Hepatic stellate cell (primary cell): ENCODE measurements at regions not wholly inside any gene's neighbourhood (a gene's known extent, or its start where the extent isn't known, plus 50 kb on each side); places are given as distances from the start of the nearest gene placed in this dataset.
A peak's percentile ranks its signal among the peaks of the same experiment; 100 is the strongest.

Source experiments
- DNase-seq: peaks from one replicate; pipeline ENCODE4 v3.0.0; 2011; ENCODE audit warnings: low spot score

GRCh38 chr5:8322484-8322883 is 453.5 kb downstream of the MTRR start:
- no peak for DNase-seq

DNA sequence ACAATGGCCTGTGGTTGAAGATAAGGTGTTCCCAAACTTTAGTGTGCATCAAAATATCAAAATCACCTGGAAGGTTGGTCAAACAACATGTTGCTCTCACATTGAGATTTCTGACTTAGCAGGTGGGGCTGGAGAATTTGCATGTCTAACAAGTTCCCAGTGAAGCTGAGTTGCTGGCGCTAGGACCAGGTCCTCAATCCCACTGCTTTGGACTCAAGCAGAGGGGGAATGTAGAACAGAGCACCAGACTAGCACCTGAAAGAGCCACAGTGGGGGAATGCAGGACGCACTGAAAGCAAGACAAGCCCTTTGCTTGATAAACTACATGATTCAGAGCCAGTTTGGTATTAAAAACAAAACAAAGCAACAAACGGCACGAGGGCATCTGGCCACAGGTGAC is 458.1 kb downstream of the MTRR start:
- DNase-seq: no peak

DNA sequence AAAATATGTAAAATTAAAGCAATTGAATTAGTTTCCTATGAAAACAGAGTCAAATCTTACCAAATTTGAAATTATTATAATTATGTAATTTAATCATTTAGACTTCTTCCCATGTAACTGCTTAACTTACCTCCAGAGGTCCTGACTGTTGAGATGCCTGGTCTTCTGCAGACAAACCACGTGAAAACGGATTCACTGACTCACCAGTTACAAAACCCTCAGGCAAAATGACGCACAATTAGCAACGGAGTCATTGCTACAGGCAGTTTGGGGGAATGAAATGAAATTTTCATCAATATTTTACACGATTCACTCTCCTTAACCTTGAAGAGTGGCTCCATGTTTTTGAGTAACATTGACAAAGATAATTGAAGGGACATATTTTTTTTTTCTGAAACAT is 460.8 kb downstream of the MTRR start:
- no peak for DNase-seq

- no peak for DNase-seq
Measured at GRCh38 chr5:8332666-8333445, 463.9 kb downstream of the MTRR start.

DNA sequence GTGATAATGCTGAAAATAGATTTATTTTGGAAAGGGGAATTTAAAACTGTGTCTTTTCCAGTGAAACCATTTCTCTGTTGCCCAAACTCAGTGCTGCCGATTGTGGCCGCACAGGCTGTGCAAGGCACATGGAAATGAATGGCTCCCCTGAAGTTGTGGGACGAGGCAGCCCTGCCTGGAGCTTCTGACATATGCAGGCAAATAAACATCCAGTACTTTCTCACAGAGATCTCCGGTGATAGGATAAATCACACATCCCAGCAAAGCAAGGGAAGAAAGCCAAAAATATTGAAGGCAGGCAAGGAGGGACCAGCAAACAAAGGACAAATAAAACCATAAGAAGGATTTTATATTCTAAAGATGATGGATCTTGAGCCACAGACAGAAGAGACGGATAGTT is 464.5 kb downstream of the MTRR start:
- DNase-seq: no peak

DNA sequence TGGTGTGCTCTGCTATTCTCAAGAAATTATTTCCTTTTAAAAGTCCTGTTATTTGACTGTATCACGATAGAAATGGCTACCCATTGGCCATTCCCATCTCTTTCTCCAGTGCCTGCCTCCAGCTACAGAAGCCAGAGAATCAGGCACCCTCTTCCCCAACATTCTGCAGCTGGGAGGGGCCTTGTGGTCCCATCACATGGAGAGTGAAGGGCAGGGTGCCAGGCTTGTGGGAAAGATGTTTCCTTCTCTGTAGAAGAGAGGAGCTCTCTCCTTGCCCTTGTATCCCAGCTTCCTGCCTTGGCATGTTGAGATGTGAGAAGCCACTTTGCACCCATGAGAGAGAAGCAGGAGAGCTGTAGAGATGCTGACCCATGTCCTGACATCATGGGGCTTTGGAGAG is 465.0 kb downstream of the MTRR start:
- DNase-seq: no peak

DNA sequence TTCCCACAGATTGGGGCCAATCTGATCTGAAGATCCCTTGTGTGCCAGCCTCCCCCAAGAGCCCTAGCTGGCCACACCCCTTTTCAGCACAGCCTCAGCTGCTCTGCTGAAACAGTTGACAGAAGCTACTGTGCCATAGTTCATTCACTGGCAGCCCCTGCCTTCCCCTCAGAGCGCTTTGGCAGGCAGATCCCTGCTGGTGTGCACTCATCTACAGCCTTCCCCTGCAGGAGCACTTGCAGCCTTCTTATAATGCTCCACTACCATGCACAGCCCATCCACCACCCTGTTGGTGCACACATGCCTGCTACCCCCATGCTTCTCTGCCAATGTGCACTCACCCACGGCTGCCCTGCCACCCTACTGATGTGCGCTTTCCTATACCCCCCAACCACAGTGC is 471.3 kb downstream of the MTRR start:
- no peak for DNase-seq

DNA sequence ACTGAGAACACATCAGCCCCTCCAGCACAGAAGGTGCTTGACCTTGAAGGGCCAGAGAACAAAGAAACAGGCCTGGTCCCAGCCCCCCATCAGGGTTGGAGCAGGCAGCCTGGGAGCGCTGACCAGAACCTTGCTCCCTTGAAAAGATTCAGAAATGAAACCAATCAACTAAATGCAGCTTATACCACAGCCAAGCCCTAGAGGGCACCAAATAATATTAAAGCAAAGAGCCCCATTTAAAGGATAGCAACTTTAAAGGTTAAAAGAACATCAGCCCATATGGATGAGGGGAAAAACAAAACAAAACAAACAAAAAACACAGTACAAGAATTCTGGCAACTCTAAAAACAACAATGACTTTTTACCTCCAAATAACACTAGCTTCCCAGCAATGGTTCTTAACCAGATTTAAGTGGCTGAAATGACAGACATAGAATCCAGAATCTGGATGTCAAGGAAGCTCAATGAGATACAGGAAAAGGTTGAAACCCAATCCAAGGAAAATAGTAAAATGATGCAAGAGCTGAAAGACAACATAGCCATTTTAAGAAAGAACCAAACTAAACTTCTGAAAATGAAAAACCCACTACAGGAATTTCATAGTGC is 471.9 kb downstream of the MTRR start:
- DNase-seq: peak; percentile 11

DNA sequence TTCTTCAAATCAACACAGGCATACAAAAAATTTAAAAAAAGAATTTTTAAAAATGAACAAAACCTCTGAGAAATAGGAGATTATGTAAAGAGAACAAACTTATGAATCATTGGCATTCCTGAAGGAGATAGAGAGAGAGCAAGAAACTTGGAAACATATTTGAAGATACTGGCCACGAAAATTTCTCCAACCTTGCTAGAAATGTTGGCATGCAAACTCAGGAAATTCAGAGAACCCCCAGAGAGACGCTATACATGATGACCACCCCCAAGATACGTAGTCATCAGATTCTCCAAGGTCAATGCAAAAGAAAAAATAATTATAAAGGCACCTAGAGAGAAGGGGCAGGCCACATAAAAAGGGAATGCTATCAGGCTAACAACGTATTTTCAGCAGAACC is 472.5 kb downstream of the MTRR start:
- DNase-seq: no peak

DNA sequence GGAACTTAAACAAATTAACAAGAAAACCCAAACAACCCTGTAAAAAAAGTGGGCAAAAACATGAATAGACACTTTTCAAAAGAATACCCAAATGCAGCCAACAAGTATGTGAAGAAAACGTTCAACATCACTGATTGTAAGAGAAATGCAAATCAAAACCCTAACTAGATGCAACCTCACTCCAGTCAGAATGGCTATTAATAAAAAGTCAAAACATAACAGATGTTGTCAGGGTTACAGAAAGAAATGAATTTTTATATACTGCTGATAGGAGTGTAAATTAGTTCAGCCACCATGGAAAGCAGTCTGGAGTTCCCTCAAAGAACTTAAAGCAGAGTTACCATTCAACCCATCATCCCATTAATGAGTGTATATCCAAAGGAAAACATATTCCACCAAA is 479.0 kb downstream of the MTRR start:
- DNase-seq: no peak

DNA sequence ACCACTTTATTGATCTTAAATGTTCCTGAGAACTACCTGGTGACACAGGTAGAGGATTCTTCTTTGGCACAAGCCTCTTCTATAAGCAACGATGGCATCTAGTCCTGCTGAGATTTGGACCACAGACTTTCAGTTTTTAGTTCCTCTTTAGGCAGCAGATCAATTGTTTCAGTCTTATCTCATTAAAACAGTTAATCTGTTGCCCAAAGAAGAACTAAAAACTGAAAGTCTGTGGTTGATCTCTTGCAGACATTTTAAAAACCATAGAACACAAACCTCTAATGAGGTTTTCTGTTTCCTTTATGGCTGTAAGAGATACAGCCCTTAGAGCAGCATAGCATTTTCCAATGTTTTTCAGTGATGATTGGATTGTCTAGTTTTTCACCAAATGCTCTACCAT is 480.9 kb downstream of the MTRR start:
- no peak for DNase-seq

GRCh38 chr5:8350644-8351339 is 481.8 kb downstream of the MTRR start:
- DNase-seq: no peak

DNA sequence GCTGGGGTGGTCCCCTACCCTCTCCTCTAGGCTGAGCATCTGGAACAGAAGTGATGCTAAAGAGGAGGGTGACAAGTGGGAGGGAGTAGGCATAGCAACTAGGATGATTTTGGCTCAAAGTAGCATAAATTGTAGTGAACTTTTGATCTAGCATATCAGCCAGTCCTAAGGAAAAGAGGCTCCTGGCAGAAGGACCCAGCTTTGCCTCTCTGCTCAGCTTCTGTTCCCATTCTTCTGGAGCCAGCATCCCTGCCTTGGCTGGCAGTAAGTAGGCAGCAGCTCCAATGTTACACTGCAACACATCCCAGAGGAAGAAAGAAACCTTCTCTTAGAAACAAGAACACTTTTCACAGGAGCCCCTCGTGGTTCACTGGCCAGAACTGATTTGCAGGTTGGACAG is 487.0 kb downstream of the MTRR start:
- no peak for DNase-seq

GRCh38 chr5:8360012-8360411 is 491.1 kb downstream of the MTRR start:
- no peak for DNase-seq

DNA sequence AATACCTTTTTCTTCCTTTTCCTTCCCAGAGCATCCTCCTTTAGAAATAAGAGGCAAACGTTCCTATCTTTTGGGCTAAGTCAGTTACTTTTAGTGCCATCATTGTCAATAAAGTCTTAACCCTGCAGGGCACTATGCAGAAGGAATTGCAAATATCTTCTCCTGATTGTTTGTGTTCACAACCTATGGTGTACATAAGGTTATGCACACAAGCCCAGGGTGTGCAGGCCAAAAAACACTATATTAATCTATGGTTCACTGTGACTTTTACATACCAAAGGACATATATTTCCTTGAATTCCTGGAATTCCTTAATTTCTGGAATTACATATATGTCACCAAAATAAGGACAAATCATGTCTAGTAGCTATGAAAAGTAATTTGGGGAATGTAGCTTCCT is 493.5 kb downstream of the MTRR start:
- no peak for DNase-seq

DNA sequence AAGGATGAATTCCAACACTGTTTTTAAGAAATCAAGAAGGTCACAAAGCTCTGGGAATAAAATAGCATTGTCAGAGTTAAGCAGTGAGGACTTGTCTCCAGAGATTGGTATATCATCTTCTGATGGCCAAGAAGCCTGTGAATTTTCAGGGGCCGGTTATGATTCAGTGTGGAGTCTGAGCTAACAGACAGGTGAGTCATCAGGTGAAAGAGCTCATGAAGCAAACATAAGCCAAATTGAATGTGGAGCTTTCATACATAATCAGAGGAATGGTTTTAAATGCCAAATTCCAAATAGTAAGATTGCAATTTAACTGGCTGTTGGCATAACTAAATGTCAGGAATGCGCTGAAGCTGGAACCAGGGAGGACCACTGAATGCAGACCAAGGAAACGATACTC is 494.2 kb downstream of the MTRR start:
- DNase-seq: no peak

- no peak for DNase-seq
Measured at GRCh38 chr5:8366266-8366665, 497.3 kb downstream of the MTRR start.

DNA sequence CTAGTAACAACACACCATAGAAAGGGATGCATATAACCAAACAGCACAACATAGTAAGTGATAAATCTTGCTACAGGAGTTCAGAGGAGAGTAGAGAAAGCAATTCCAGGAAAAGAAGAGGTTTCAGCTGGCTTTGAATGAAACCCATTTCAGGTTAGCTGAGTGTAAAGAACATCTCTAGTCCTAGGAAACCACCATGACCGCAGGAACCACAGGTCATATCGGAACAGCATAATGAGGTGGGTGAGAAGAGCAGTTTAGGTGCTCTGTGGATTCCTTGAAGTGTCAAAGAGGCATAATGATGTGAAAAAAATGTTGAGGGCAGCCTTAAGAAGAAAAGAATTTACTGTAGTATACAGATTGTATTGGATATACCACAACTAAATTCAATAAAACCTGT is 507.5 kb downstream of the MTRR start:
- DNase-seq: no peak

DNA sequence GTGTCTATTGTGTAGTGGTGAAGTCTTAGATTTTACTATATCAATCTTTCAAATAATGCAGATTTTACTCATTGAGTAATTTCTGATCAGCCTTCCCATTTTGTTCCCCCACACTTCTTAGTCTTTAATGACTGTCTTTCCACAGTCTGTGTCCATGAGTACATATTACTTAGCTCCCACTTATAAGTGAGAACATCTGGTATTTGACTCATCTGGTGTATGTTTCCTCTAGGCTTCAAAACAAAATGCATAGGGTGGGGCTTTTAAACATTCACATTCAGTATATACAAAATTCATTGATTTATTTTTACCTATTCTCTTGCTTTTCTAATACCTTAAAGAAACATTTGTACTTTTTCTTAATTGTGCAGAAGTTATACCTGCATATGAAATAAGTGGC is 513.0 kb downstream of the MTRR start:
- no peak for DNase-seq

DNA sequence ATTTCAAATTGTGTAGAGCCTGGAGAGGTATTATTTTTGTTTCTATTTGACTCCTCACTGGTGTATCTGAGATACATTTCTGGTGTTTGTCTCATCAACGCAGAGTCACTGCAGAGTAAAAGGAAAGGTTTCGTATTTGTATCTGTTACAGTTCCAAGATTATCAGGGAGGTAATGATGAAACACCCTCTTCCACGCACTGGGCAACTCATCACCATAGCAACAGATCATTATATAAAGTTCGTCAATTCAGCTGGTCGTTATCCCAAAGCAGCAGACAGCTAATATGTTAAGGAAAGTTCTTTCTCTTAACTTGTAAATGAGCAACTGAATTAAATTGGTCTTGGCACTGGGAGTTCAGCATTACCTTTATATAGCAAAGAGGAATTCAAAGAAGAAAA is 513.5 kb downstream of the MTRR start:
- DNase-seq: no peak

DNA sequence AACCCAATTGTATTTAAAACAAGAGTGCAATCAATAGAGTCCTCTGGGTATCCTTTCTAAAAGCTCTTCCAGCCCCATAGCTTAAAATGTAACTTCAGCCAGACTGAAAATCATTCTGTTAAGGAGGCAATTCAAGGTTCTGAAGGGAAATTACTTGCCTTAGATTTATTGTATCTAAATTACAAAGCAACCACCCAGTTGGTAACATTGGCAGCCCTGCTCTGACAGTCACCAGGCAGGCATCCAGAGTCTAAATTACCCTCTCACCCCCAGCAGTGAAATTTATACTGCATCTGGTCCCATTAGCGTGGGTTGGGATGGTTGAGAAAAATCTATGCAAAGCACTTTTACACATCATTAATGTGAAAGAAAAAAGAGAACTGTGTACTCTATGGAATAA is 514.7 kb downstream of the MTRR start:
- DNase-seq: no peak

DNA sequence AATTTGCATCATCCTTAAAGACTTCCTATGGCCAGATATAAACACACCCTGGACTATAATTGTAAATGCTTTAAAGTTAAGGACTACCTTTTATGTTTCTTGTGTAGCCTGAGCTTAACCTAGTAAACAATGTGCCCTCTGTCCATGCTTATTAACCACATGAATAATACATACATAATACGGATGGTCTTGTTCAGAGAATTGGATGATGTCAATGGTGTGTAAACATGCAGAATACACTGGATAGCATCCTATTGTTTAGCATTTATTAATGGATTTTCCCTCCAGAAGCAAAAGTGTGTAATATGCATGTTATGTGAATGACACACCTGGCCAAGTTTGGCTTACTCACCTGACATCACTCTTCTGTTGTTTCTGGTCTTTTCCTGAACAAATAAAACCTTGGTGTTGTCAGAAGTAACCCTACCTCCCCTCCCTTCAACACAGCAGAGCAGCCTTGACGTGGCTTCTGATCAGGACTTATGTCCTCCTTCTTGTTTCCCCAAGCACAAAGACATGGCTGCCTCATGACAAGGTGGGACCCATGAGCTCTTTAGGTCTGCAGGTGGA is 517.9 kb downstream of the MTRR start:
- no peak for DNase-seq

DNA sequence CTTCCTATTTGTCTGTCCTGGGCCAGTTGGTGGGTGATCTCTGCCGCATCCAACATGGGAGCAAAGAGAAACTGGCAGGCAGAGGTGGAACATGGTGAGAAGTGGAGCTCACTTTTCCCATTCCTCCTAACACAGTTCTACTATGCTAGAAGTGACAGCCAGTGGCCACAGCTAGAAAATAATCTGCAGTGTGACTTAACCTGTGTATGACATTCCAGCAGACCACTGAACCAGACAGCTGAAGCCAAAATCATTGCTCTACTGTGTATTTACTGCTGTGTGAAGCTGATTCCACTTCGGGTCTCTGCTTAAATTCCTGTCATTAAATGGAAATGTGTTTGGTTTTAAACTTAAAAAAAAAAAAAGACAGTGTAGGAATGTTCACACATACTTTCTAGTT is 523.0 kb downstream of the MTRR start:
- DNase-seq: no peak
